Ishikawa (cell line): ENCODE measurements at regions not wholly inside any gene's neighbourhood (a gene's known extent, or its start where the extent isn't known, plus 50 kb on each side); places are given as distances from the start of the nearest gene placed in this dataset.

ENCODE experiments used
- CEBPB ChIP-seq: IDR thresholded peaks from 2 replicates; pipeline ENCODE4 v1.6.1; 2012
- CREB1 ChIP-seq: IDR thresholded peaks from 2 replicates; pipeline ENCODE4 v1.6.1; 2012; ENCODE audit warnings: low read depth
- EGR1 ChIP-seq: IDR thresholded peaks from 2 replicates; pipeline ENCODE4 v1.6.1; 2012
- EP300 ChIP-seq: IDR thresholded peaks from 2 replicates; pipeline ENCODE4 v1.6.1; 2012; ENCODE audit warnings: borderline replicate concordance
- FOXM1 ChIP-seq: IDR thresholded peaks from 2 replicates; pipeline ENCODE4 v1.6.1; 2012; ENCODE audit warnings: low read depth, borderline replicate concordance
- NFIC ChIP-seq: IDR thresholded peaks from 2 replicates; pipeline ENCODE4 v1.6.1; 2012
- RAD21 ChIP-seq: IDR thresholded peaks from 2 replicates; pipeline ENCODE4 v1.6.1; 2012; ENCODE audit warnings: low read depth
- TAF1 ChIP-seq: IDR thresholded peaks from 2 replicates; pipeline ENCODE4 v1.6.1; 2012; ENCODE audit warnings: low read depth, mild to moderate bottlenecking
- TCF12 ChIP-seq: IDR thresholded peaks from 2 replicates; pipeline ENCODE4 v1.6.1; 2012; ENCODE audit warnings: low read depth
- TEAD4 ChIP-seq: IDR thresholded peaks from 2 replicates; pipeline ENCODE4 v1.6.1; 2012
- YY1 ChIP-seq: IDR thresholded peaks from 2 replicates; pipeline ENCODE4 v1.6.1; 2012; ENCODE audit warnings: low read depth
- ZBTB7A ChIP-seq: IDR thresholded peaks from 2 replicates; pipeline ENCODE4 v1.6.1; 2012; ENCODE audit warnings: low read depth
- TF ChIP-seq, protein P1 (sequence below): IDR thresholded peaks from 2 replicates; pipeline ENCODE4 v1.6.1; 2012; ENCODE audit warnings: low read depth, mild to moderate bottlenecking
- TF ChIP-seq, protein P2 (sequence below): IDR thresholded peaks from 2 replicates; pipeline ENCODE4 v1.6.1; 2012
- TF ChIP-seq, protein P3 (sequence below): IDR thresholded peaks from 2 replicates; pipeline ENCODE4 v1.6.1; 2012

DNA sequence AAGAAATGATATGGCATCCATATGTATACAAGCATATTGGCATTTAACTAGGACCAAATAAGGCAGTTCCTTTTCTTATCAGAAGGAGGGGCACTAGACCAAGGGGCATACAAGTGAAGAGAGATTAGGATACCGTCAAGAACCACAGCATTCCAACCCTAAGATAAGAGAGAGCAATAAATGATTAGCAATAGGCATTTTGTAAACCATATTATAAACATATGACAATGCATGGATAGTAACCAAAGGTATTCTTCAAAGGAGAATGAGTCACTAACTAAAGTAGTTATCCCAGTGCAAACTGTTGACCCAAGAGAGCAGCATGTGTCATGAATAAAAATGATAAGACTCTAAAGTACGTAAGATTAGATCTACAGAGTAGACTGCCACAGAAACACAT lies 500.9 kb upstream of the HTR2A start:
- TF ChIP-seq EGR1 (no peak), CEBPB (no peak), YY1 (no peak)

DNA sequence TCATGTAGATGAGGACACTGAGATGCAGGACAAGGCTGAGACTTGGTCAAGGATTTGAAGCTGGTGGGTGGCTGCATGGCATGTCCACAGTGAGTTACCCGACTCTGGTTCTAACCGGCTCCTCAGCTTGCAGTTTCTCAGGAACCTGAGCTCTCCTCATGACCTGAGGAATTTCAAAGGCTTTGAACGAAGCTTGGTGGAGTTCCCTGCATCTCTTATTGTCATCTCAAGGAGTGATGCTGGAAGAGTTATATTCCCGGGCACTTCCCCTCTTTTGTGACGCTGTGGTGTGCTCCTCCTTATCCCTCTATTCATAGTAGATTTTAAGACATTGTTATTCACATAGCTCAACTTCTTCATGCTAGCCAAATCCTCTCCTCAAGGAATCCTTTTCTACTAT lies 500.1 kb upstream of the HTR2A start:
- TF ChIP-seq EP300 (no peak), ZBTB7A (no peak), TAF1 (no peak), RAD21 (no peak), YY1 (no peak), EGR1 (no peak), CREB1 (no peak), TCF12 (no peak), NFIC (no peak)
- TF ChIP-seq, protein P1, sequence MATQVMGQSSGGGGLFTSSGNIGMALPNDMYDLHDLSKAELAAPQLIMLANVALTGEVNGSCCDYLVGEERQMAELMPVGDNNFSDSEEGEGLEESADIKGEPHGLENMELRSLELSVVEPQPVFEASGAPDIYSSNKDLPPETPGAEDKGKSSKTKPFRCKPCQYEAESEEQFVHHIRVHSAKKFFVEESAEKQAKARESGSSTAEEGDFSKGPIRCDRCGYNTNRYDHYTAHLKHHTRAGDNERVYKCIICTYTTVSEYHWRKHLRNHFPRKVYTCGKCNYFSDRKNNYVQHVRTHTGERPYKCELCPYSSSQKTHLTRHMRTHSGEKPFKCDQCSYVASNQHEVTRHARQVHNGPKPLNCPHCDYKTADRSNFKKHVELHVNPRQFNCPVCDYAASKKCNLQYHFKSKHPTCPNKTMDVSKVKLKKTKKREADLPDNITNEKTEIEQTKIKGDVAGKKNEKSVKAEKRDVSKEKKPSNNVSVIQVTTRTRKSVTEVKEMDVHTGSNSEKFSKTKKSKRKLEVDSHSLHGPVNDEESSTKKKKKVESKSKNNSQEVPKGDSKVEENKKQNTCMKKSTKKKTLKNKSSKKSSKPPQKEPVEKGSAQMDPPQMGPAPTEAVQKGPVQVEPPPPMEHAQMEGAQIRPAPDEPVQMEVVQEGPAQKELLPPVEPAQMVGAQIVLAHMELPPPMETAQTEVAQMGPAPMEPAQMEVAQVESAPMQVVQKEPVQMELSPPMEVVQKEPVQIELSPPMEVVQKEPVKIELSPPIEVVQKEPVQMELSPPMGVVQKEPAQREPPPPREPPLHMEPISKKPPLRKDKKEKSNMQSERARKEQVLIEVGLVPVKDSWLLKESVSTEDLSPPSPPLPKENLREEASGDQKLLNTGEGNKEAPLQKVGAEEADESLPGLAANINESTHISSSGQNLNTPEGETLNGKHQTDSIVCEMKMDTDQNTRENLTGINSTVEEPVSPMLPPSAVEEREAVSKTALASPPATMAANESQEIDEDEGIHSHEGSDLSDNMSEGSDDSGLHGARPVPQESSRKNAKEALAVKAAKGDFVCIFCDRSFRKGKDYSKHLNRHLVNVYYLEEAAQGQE: no peak

DNA sequence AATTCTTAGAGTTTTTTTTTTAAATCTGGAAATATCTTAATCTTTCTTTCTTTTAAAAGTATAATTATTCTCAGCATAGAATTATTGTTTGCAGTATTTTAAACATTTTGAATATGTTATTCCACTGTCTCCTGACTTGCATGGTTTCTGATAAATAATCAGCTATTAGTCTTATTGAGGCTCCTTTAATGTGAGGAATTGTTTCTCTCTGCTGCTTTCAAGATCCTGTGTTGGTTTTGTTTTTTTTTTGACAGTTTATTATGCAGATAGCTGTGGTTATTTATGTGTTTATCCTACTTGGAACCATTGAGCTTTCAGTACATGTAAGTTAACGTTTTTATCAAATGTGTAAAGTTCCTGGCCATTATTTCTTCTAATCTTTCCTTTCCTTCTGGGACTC lies 477.9 kb upstream of the HTR2A start:
- no peak for TF ChIP-seq EP300
- TF ChIP-seq TEAD4: no peak
- TF ChIP-seq EGR1: no peak
- TF ChIP-seq, protein P1: no peak
- no peak for TF ChIP-seq TCF12

DNA sequence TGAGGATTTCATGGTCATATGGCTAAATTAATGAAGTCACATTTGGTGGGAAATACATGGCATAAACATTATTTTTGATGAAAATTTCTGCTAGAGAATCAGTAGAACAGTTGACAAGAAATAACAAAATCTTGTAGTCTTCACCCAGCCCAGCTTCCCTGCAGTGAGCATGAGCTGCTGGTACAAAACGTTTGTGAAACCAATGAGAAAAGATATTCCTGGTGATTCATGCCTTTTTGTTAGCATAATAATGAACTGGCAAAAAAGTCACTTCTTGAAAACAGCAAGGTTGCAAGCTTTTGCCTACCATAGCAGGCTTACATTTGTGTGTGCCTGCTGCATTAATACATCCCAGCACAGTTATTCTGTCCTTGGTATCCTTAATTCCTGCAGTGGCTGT lies 475.9 kb upstream of the HTR2A start:
- TF ChIP-seq CREB1 (no peak), EP300 (no peak), RAD21 (no peak), CEBPB (no peak), TAF1 (no peak), NFIC (no peak), TCF12 (no peak), EGR1 (no peak), YY1 (no peak), TEAD4 (no peak), ZBTB7A (no peak), FOXM1 (no peak)
- TF ChIP-seq, protein P1: no peak
- TF ChIP-seq, protein P2, sequence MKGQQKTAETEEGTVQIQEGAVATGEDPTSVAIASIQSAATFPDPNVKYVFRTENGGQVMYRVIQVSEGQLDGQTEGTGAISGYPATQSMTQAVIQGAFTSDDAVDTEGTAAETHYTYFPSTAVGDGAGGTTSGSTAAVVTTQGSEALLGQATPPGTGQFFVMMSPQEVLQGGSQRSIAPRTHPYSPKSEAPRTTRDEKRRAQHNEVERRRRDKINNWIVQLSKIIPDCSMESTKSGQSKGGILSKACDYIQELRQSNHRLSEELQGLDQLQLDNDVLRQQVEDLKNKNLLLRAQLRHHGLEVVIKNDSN: no peak
- TF ChIP-seq, protein P3, sequence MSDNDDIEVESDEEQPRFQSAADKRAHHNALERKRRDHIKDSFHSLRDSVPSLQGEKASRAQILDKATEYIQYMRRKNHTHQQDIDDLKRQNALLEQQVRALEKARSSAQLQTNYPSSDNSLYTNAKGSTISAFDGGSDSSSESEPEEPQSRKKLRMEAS: no peak

DNA sequence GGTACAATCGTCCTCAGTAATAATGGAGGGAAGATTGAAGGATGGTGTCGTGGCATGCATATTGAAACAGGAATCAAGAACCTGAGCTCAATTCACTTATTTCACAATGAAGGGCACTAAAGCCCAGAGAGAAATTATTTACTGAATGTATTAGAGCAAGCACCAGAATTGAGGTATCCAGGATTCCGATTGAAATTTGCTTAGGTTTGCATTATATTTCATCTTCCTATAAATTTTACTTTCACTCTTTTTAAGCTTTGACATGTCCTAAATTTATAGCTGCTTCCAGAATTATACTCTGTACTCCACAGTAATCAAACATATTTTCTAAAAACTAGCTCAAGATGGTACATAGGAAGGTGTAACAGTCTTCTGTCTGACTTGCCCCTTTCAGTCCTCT lies 454.9 kb upstream of the HTR2A start:
- TF ChIP-seq TCF12: no peak
- TF ChIP-seq, protein P1: no peak
- TF ChIP-seq, protein P3: no peak
- no peak for TF ChIP-seq CREB1
- TF ChIP-seq CEBPB: no peak
- no peak for TF ChIP-seq ZBTB7A
- TF ChIP-seq, protein P2: no peak
- no peak for TF ChIP-seq RAD21
- TF ChIP-seq NFIC: no peak
